Lower leg skin (tissue), 3 donors: ENCODE measurements at regions not wholly inside any gene's neighbourhood (a gene's known extent, or its start where the extent isn't known, plus 50 kb on each side); places are given as distances from the start of the nearest gene placed in this dataset.

ENCODE experiments used
- CTCF ChIP-seq, 3 donors: fragments of 450-650 bp; IDR thresholded peaks; one replicate each; pipeline ENCODE4 v1.5.1; 2016; ENCODE audit warnings: antibody characterized with exemption in 3 of 3, mild to moderate bottlenecking in 3 of 3, moderate library complexity in 2 of 3
- POLR2A ChIP-seq, 2 donors: fragments of 450-650 bp; IDR thresholded peaks; one replicate each; pipeline ENCODE4 v1.6.1; 2016 to 2017; ENCODE audit warnings: antibody characterized with exemption in 2 of 2, mild to moderate bottlenecking in 1 of 2, moderate library complexity in 1 of 2

- TF ChIP-seq CTCF (IDR thresholded peaks at IDR 0.05): no peak
- no peak for TF ChIP-seq POLR2A (IDR thresholded peaks at IDR 0.05)
These were observed 220.5 kb upstream of the HSF2 start for GRCh38 chr6:122178988-122179387.
